Mucosa of stomach (tissue), 1 donor: ENCODE measurements at regions not wholly inside any gene's neighbourhood (a gene's known extent, or its start where the extent isn't known, plus 50 kb on each side); places are given as distances from the start of the nearest gene placed in this dataset.

Source experiments
- H3K27me3 ChIP-seq: one replicate; pipeline ENCODE4 v1.7.0; 2013; ENCODE audit warnings: mild to moderate bottlenecking, low read length; ENCODE audit not compliant: control insufficient read depth, insufficient read depth
- H3K36me3 ChIP-seq: one replicate; pipeline ENCODE4 v1.7.0; 2013; ENCODE audit warnings: low read length; ENCODE audit not compliant: control insufficient read depth, insufficient read depth
- H3K4me1 ChIP-seq: one replicate; pipeline ENCODE4 v1.7.0; 2013; ENCODE audit warnings: mild to moderate bottlenecking, low read length; ENCODE audit not compliant: control insufficient read depth, insufficient read depth
- H3K4me3 ChIP-seq: one replicate; pipeline ENCODE4 v1.7.0; 2013; ENCODE audit warnings: low read length
- H3K9ac ChIP-seq: one replicate; pipeline ENCODE4 v1.7.0; 2013; ENCODE audit warnings: mild to moderate bottlenecking, low read length, moderate library complexity
- H3K9me3 ChIP-seq: one replicate; pipeline ENCODE4 v1.7.0; 2013; ENCODE audit warnings: mild to moderate bottlenecking, low read length, moderate library complexity; ENCODE audit not compliant: control insufficient read depth
- donor health status: Pancreatic carcinoma.

DNA sequence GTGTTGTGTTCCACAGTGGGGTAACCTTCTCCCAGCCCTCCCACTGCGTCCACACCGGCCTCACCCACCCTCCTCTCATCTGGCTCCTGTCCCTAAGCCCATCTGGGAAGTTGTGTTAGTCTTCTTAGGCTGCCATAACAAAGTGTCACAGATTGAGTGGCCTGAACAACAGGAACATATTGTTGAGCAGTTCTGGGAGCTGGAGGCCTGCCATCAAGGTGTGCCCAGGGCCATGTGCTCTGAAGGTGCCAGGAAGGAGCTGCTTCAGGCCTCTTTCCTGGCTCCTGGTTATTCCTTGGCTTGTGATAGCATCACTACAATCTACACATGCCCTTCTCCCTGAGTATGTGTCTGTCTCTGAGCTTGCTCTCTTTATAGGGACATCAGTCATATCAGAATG is 327.6 kb upstream of the COBL start:
- no peaks in the 10 kb centered on the region for H3K9me3 ChIP-seq
- H3K4me3 ChIP-seq, result no peak overlapping the region
- no peak overlapping the region for H3K9ac ChIP-seq
- H3K4me1 ChIP-seq, result peaks cover 4% of the 10 kb centered on the region
- no peaks in the 10 kb centered on the region for H3K36me3 ChIP-seq
- H3K27me3 ChIP-seq, result no peaks in the 10 kb centered on the region

GRCh38 chr7:51640841-51641240 is 324.2 kb upstream of the COBL start:
- Histone ChIP-seq H3K27me3 (no peaks in the 10 kb centered on the region), H3K9me3 (no peaks in the 10 kb centered on the region), H3K4me1 (no peaks in the 10 kb centered on the region), H3K9ac (no peak overlapping the region), H3K4me3 (no peak overlapping the region), H3K36me3 (no peaks in the 10 kb centered on the region)

- no peak overlapping the region for H3K4me3 ChIP-seq
- H3K9ac ChIP-seq, result no peak overlapping the region
- H3K9me3 ChIP-seq, result no peaks in the 10 kb centered on the region
- no peaks in the 10 kb centered on the region for H3K27me3 ChIP-seq
- H3K4me1 ChIP-seq, result no peaks in the 10 kb centered on the region
- H3K36me3 ChIP-seq, result no peaks in the 10 kb centered on the region
Observed at GRCh38 chr7:51639661-51640334, 323.2 kb upstream of the COBL start.

DNA sequence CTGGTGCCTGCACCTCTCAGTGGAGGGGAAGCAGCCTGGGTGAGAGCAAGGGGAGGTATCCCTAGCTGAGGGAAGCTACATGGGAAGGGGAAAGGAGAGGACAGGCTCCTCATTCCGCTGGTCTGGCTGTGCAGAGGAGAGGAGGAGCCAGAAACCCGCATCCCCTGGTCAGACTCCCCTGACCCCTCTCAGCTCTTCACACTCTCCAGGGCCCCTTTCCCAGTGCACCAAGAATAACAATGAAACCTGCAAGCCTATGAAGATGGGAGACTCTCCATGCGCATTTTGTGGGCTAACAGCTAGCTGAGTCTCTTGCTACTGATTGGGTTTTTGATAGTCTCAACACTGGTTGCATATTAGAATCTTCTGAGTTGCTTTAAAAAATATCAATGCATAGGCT is 319.9 kb upstream of the COBL start:
- no peaks in the 10 kb centered on the region for H3K27me3 ChIP-seq
- no peaks in the 10 kb centered on the region for H3K9me3 ChIP-seq
- H3K36me3 ChIP-seq, result no peaks in the 10 kb centered on the region
- H3K4me3 ChIP-seq, result no peak overlapping the region
- no peak overlapping the region for H3K9ac ChIP-seq
- no peaks in the 10 kb centered on the region for H3K4me1 ChIP-seq

- Histone ChIP-seq H3K4me3 (no peak overlapping the region), H3K9ac (no peak overlapping the region), H3K9me3 (no peaks in the 10 kb centered on the region), H3K27me3 (no peaks in the 10 kb centered on the region), H3K36me3 (no peaks in the 10 kb centered on the region), H3K4me1 (no peaks in the 10 kb centered on the region)
Observed at GRCh38 chr7:51635775-51636174, 319.2 kb upstream of the COBL start.

DNA sequence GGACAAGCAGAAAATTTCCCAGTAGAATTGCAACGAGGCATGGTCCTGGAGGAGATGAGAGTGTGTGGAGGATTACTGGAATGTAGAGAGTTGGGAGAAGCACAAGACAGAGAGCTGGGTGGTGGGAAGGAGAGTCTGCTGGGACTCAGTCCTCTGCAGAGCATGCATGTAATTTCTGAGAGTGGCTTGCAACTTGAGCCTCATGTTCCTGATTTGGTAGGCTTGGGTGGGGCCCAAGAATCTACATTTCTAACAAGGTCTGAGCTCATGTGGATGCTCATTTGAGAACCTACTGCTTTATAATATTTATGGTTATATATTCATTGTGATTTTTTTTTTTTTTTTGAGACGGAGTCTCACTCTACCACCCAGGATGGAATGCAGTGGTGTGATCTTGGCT is 317.9 kb upstream of the COBL start:
- Histone ChIP-seq H3K4me3 (no peak overlapping the region), H3K4me1 (no peaks in the 10 kb centered on the region), H3K36me3 (no peaks in the 10 kb centered on the region), H3K9me3 (no peaks in the 10 kb centered on the region), H3K9ac (no peak overlapping the region), H3K27me3 (no peaks in the 10 kb centered on the region)

- H3K4me3 ChIP-seq, result no peak overlapping the region
- H3K27me3 ChIP-seq, result no peaks in the 10 kb centered on the region
- no peak overlapping the region for H3K9ac ChIP-seq
- no peaks in the 10 kb centered on the region for H3K9me3 ChIP-seq
- no peaks in the 10 kb centered on the region for H3K4me1 ChIP-seq
- no peaks in the 10 kb centered on the region for H3K36me3 ChIP-seq
Observed at GRCh38 chr7:51634025-51634424, 317.4 kb upstream of the COBL start.

DNA sequence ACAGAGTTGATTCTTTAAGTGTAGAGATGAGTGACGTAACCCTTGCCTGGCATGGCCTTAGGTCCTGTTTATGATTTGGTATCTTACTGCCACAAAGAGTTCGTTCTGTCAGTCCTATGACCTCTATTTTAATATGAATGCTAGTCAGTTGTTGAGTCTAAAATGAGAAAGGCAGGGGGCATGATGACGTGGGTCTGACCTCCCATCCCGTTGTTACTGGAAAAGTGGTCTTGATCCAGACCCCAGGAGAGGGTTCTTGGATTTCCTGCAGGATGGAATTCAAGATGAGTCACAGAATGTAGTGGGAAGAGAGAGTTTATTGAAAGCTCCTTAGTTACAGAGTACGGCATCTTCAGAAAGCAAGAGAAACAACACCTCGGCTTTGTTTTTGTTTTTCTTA is 317.0 kb upstream of the COBL start:
- Histone ChIP-seq H3K36me3 (no peaks in the 10 kb centered on the region), H3K4me3 (no peak overlapping the region), H3K4me1 (no peaks in the 10 kb centered on the region), H3K9ac (no peak overlapping the region), H3K9me3 (no peaks in the 10 kb centered on the region), H3K27me3 (no peaks in the 10 kb centered on the region)

GRCh38 chr7:51633006-51633405 is 316.4 kb upstream of the COBL start:
- no peaks in the 10 kb centered on the region for H3K27me3 ChIP-seq
- no peak overlapping the region for H3K9ac ChIP-seq
- no peaks in the 10 kb centered on the region for H3K9me3 ChIP-seq
- H3K36me3 ChIP-seq, result no peaks in the 10 kb centered on the region
- no peak overlapping the region for H3K4me3 ChIP-seq
- no peaks in the 10 kb centered on the region for H3K4me1 ChIP-seq

GRCh38 chr7:51630933-51631332 is 314.3 kb upstream of the COBL start:
- Histone ChIP-seq H3K9me3 (no peaks in the 10 kb centered on the region), H3K9ac (no peak overlapping the region), H3K27me3 (no peaks in the 10 kb centered on the region), H3K4me1 (no peaks in the 10 kb centered on the region), H3K36me3 (no peaks in the 10 kb centered on the region), H3K4me3 (no peak overlapping the region)

GRCh38 chr7:51629206-51629605 is 312.6 kb upstream of the COBL start:
- Histone ChIP-seq H3K9ac (no peak overlapping the region), H3K27me3 (no peaks in the 10 kb centered on the region), H3K9me3 (no peaks in the 10 kb centered on the region), H3K4me3 (no peak overlapping the region), H3K4me1 (no peaks in the 10 kb centered on the region), H3K36me3 (no peaks in the 10 kb centered on the region)

- Histone ChIP-seq H3K9me3 (no peaks in the 10 kb centered on the region), H3K4me1 (no peaks in the 10 kb centered on the region), H3K4me3 (no peak overlapping the region), H3K9ac (no peak overlapping the region), H3K36me3 (no peaks in the 10 kb centered on the region), H3K27me3 (no peaks in the 10 kb centered on the region)
Observed at GRCh38 chr7:51621956-51622355, 305.3 kb upstream of the COBL start.

GRCh38 chr7:51620706-51621105 is 304.1 kb upstream of the COBL start:
- H3K4me3 ChIP-seq, result no peak overlapping the region
- H3K27me3 ChIP-seq, result no peaks in the 10 kb centered on the region
- H3K9ac ChIP-seq, result no peak overlapping the region
- H3K4me1 ChIP-seq, result no peaks in the 10 kb centered on the region
- H3K36me3 ChIP-seq, result no peaks in the 10 kb centered on the region
- H3K9me3 ChIP-seq, result no peaks in the 10 kb centered on the region
